ENCODE measurements at regions not wholly inside any gene's neighbourhood (a gene's known extent, or its start where the extent isn't known, plus 50 kb on each side); places are given as distances from the start of the nearest gene placed in this dataset.

DNA sequence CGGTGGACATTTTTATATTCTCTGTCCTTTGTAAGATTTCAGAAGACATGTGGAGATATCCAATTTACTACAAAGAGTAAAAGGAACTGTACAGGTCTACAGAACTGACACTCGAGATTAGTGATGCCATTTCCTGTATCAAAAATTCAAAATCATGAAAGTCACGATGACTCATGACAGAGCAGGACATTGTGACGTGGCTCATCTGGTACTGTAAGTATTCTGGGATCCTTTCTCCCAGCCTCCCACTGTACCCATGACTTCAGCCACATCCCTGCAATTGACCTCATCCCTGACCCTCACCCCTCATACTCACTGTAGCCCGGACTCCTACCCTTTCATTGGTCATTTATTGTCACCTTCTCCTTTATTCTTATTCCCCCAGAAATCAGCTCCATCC is 736.5 kb downstream of the EPHA4 start:
- TF ChIP-seq, protein P1, sequence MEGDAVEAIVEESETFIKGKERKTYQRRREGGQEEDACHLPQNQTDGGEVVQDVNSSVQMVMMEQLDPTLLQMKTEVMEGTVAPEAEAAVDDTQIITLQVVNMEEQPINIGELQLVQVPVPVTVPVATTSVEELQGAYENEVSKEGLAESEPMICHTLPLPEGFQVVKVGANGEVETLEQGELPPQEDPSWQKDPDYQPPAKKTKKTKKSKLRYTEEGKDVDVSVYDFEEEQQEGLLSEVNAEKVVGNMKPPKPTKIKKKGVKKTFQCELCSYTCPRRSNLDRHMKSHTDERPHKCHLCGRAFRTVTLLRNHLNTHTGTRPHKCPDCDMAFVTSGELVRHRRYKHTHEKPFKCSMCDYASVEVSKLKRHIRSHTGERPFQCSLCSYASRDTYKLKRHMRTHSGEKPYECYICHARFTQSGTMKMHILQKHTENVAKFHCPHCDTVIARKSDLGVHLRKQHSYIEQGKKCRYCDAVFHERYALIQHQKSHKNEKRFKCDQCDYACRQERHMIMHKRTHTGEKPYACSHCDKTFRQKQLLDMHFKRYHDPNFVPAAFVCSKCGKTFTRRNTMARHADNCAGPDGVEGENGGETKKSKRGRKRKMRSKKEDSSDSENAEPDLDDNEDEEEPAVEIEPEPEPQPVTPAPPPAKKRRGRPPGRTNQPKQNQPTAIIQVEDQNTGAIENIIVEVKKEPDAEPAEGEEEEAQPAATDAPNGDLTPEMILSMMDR (IDR thresholded peaks at IDR 0.05): no peak
- no peak for TF ChIP-seq POLR2A (IDR thresholded peaks at IDR 0.05)

Measured in thyroid gland (tissue), 4 donors.